GM10266 (cell line): ENCODE measurements at regions not wholly inside any gene's neighbourhood (a gene's known extent, or its start where the extent isn't known, plus 50 kb on each side); places are given as distances from the start of the nearest gene placed in this dataset.
A peak's percentile ranks its signal among the peaks of the same experiment; 100 is the strongest.

Source experiments
- DNase-seq: peaks from one replicate; pipeline ENCODE4 v3.0.0; 2012; ENCODE audit errors: extremely low spot score
- TF ChIP-seq, protein P1 (sequence below): IDR thresholded peaks from 2 replicates; pipeline ENCODE4 v1.5.1; 2012; ENCODE audit warnings: mild to moderate bottlenecking, low read depth; ENCODE audit not compliant: control insufficient read depth, insufficient read depth; ENCODE audit errors: missing control alignments

DNA sequence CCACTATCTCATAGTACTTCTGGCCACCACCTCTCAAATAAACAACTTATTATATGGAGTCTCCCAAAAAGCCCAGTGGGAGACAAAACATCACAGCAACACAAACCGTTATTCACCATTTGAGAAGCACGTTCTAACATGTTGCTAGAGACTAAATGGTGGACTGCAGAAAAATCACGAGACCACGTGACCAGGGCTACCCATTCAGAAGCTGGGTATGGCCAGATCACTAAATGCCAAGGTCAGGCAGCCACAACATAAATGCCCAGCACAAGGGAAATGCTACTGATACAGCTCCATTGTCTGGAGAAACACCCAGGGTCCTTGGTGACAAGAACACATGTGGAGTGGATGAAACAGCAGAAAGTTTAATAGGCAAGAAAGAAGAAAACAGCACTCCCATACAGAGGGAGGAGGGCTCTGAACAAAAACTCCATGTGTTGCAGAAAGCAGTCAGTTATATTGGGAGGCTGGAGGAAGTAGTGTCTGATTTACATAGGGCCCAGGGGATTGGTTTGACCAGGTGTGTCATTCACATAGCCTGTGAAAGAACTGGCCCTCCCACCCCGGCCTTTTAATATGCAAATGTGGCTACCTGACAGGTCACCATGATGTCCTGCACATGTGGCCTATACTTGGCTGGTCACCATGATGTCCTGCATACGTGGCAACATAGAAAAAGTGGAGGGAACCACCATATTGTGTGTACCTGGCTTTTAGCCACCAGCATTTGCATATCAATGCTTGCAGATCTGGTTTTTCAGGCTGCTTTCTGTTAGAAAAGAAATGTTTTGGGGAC lies 97.2 kb downstream of the TRIM36 start:
- no peak for DNase-seq
- TF ChIP-seq, protein P1, sequence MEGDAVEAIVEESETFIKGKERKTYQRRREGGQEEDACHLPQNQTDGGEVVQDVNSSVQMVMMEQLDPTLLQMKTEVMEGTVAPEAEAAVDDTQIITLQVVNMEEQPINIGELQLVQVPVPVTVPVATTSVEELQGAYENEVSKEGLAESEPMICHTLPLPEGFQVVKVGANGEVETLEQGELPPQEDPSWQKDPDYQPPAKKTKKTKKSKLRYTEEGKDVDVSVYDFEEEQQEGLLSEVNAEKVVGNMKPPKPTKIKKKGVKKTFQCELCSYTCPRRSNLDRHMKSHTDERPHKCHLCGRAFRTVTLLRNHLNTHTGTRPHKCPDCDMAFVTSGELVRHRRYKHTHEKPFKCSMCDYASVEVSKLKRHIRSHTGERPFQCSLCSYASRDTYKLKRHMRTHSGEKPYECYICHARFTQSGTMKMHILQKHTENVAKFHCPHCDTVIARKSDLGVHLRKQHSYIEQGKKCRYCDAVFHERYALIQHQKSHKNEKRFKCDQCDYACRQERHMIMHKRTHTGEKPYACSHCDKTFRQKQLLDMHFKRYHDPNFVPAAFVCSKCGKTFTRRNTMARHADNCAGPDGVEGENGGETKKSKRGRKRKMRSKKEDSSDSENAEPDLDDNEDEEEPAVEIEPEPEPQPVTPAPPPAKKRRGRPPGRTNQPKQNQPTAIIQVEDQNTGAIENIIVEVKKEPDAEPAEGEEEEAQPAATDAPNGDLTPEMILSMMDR, result no peak

DNA sequence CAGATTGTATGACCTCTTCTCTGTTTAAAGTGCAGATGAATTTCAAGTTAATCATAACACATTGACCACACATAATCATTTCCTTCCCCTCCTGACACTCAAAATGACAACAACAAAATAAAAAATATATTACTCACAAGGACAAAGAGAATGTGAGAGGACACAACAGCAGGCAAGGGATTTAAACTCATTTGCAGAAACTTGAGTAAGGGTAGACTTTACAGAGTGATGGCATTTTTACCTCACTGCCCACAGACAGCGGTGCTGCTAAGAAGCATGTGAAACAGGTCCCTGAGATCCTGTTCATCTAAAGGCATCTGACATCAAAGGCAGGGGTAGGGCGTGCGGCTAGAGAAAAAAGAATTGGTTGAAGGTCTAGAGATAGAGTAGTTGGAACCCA lies 99.0 kb downstream of the TRIM36 start:
- TF ChIP-seq, protein P1, result no peak
- DNase-seq, result no peak

DNA sequence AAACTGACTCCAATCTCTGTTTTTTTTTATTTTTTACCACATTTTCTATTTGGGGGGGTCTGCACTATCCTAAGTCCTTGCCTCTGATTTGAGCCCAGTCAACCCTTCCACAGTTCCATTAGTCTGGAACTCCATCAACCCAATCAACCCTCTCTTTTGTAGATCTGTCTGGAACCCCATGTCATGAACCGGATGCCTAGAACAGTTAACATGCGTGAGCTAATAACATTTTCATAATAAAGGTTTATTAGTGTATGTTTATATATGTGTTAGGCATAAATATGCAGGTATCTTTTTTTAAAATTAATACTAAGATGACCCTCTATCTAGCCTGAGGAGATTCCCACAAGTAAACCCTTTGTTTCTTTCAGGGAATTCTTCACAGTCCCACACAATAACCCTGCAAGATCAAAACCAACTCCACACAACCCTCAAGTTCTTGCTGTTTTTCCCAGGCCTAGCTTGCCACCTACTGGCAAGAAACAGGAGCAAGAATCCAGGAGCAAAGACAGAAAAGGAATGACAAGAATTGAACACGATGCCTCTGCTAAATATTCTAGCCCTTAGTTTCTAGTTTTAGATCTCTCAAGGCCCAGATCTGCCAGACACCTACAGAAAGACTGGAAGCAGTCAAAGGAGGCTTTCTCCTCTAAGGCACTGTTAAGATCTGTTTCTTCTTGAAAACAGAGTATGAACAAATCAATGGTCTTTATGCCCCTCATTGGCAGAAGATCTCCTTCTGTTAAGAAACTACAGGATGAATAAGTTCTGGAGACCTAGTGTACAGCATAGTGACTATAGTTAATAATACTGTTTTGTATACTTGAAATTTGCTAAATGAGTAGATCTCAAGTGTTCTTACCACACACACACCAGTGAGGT lies 100.4 kb downstream of the TRIM36 start:
- TF ChIP-seq, protein P1, result peak; percentile 48
- no peak for DNase-seq

DNA sequence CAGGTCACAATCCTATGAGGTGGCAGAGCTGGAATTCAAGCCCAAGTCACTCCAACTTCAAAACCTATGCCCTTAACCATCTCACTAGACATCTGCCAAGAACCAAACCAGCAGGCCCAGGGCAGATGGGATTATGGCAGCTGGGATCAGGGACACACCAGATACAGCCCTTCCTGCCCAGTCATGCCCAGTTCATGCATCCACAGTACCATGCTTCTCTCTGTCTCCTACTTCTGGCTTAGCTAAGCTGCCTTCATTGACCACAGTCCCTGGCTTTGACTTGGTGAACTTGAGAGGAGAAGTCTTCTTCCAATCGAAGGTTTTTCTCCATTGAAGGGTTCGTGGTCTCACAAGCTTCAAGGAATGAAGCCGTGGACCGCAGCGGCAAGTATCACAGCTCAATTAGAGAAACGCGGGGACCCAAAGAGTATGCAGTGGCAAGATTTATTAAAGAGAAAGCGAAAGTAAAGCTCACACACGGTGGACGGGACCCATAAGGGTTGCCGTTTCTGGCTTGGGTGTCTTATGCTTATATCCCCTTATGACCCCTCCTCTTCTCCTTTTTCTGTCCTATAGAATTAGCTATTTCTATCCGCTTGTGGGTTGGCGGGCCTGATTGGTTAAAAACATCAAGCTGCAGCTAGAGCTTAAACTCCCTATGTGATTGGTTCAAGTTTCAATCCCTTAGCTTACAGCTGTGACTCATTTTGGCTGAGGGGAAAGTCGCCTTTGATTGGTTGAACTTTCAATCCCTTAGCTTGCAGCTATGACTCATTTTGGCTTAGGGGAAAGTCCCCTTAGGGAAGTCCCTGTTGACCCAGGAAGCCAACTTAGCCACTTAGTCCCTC lies 101.2 kb downstream of the TRIM36 start:
- TF ChIP-seq, protein P1, result no peak
- peak; percentile 12 for DNase-seq

DNA sequence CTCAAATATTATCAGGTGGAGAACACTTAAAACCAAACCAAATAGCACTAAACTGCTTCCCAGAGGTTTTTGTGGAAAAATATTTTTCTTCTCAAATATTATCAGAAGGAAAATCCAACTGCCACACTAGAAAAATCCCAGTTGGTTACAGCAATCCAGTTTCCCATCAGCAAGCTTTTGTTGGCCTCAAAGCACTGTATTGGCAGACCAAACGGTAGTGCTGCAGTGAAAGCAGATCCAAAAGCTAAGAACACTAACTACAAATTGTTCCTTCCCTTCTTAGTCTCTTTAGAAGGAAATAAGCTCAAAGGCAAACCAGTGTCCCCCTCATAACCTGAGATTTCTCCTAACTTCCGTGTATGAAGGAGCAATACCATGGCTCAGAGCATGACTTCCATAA lies 105.3 kb downstream of the TRIM36 start:
- TF ChIP-seq, protein P1, result no peak
- no peak for DNase-seq

DNA sequence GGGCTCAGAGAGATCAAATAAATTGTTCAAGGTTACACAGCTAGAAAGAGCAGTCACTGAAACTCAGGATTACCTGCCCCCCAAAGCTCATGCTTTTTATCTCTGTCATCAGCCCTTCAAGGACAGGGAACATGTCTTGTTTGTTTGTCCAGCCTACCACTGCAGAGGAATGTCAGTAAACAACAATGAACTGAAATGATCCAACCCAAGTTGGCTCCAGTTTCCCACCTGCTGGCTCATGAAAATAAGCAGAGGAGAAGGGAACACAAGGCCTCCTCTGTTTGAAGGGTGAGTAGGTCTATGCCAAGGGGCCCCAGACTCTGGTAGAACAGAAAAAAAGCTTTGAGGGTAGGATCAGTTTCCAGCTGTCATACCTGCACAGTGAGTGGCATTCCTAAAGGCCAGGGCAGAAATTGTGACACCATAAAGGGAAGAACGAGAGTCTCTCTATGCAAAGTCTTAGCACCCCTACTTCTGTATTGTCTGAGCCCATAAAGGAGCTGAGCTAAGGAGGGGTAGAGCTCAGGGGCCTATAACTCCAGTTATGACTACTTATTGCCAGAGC lies 115.2 kb downstream of the TRIM36 start:
- DNase-seq, result no peak
- TF ChIP-seq, protein P1, result no peak
